GM06990 (cell line): ENCODE measurements at regions not wholly inside any gene's neighbourhood (a gene's known extent, or its start where the extent isn't known, plus 50 kb on each side); places are given as distances from the start of the nearest gene placed in this dataset.

Experiments used
- DNase-seq: peaks from one replicate; pipeline ENCODE4 v3.0.0-alpha.2; 2011; ENCODE audit not compliant: insufficient read length; ENCODE audit errors: extremely low read depth
- H3K27me3 ChIP-seq: replicated peaks from 2 replicates; pipeline ENCODE4 v1.6.0; 2011; ENCODE audit warnings: low read length; ENCODE audit not compliant: control insufficient read depth, insufficient read depth
- H3K36me3 ChIP-seq: 2 replicates; pipeline ENCODE4 v1.5.1; 2011; ENCODE audit warnings: low read length; ENCODE audit not compliant: control insufficient read depth, insufficient read depth
- H3K4me3 ChIP-seq: replicated peaks from 2 replicates; pipeline ENCODE4 v1.5.1; 2011; ENCODE audit warnings: low read depth, mild to moderate bottlenecking, control low read depth, low read length
- CTCF ChIP-seq: IDR thresholded peaks from 2 replicates; pipeline ENCODE4 v1.5.1; 2011; ENCODE audit warnings: low read length, control low read depth, mild to moderate bottlenecking, inconsistent platforms; ENCODE audit not compliant: insufficient read depth, poor library complexity, severe bottlenecking

GRCh38 chr10:80946073-80946472, 408.4 kb downstream of the SH2D4B start:
- DNase-seq, result no peak
- no peak for TF ChIP-seq CTCF
- Histone ChIP-seq H3K27me3 (no peaks in the 10 kb centered on the region), H3K36me3 (no peaks in the 10 kb centered on the region), H3K4me3 (no peak overlapping the region)

GRCh38 chr10:80946957-80947726, 409.4 kb downstream of the SH2D4B start:
- no peaks in the 10 kb centered on the region for H3K36me3 ChIP-seq
- TF ChIP-seq CTCF, result no peak
- no peaks in the 10 kb centered on the region for H3K27me3 ChIP-seq
- no peak overlapping the region for H3K4me3 ChIP-seq
- no peak for DNase-seq

- no peaks in the 10 kb centered on the region for H3K27me3 ChIP-seq
- no peak for DNase-seq
- no peak overlapping the region for H3K4me3 ChIP-seq
- H3K36me3 ChIP-seq, result no peaks in the 10 kb centered on the region
- TF ChIP-seq CTCF, result no peak
Observed at GRCh38 chr10:80949785-80950184, 412.1 kb downstream of the SH2D4B start.

GRCh38 chr10:80952436-80952835, 414.7 kb downstream of the SH2D4B start:
- Histone ChIP-seq H3K27me3 (no peaks in the 10 kb centered on the region), H3K36me3 (no peaks in the 10 kb centered on the region), H3K4me3 (no peak overlapping the region)
- no peak for DNase-seq
- no peak for TF ChIP-seq CTCF

- Histone ChIP-seq H3K4me3 (no peak overlapping the region), H3K36me3 (no peaks in the 10 kb centered on the region), H3K27me3 (no peaks in the 10 kb centered on the region)
- TF ChIP-seq CTCF, result no peak
- no peak for DNase-seq
Observed at GRCh38 chr10:80957161-80957560, 419.5 kb downstream of the SH2D4B start.

- Histone ChIP-seq H3K36me3 (no peaks in the 10 kb centered on the region), H3K4me3 (no peak overlapping the region), H3K27me3 (no peaks in the 10 kb centered on the region)
- no peak for TF ChIP-seq CTCF
- no peak for DNase-seq
Observed at GRCh38 chr10:80964179-80964578, 426.5 kb downstream of the SH2D4B start.
